H1 (cell line): ENCODE measurements at regions not wholly inside any gene's neighbourhood (a gene's known extent, or its start where the extent isn't known, plus 50 kb on each side); places are given as distances from the start of the nearest gene placed in this dataset.

Experiments
- ASH2L ChIP-seq: fragments of 200-600, 300-600 bp; sonication (generic); IDR thresholded peaks from one replicate; pipeline ENCODE4 v1.7.1; 2017; ENCODE audit warnings: low read length
- BRCA1 ChIP-seq: IDR thresholded peaks from 2 replicates; pipeline ENCODE4 v1.6.1; 2012; ENCODE audit warnings: low read depth, low read length, improper control_type of control experiment
- CREB1 ChIP-seq: IDR thresholded peaks from 2 replicates; pipeline ENCODE4 v1.6.1; 2012; ENCODE audit warnings: inconsistent platforms
- CTCF ChIP-seq, 3 experiments: IDR thresholded peaks; 1 replicate in 2 of 3; 2 replicates in 1 of 3; pipeline versions ENCODE4 v1.5.1 to v1.6.1; 2011; ENCODE audit warnings: low read length in 3 of 3, mild to moderate bottlenecking in 3 of 3, inconsistent platforms in 2 of 3, low read depth in 1 of 3, moderate library complexity in 1 of 3; ENCODE audit not compliant: insufficient read depth in 1 of 3; ENCODE audit errors: control extremely low read depth in 1 of 3
- KDM1A ChIP-seq: fragments of 200-600, 300-600 bp; sonication (generic); IDR thresholded peaks from 2 replicates; pipeline ENCODE4 v1.7.1; 2016; ENCODE audit warnings: mild to moderate bottlenecking, low read length, borderline replicate concordance
- POLR2A ChIP-seq, 2 experiments: IDR thresholded peaks; 1 replicate in 1 of 2; 2 replicates in 1 of 2; pipeline ENCODE4 v1.6.1; 2011; ENCODE audit warnings: low read depth in 2 of 2, low read length in 2 of 2, mild to moderate bottlenecking in 2 of 2; ENCODE audit errors: control extremely low read depth in 1 of 2
- POLR2AphosphoS5 ChIP-seq: IDR thresholded peaks from 2 replicates; pipeline ENCODE4 v1.6.1; 2011; ENCODE audit warnings: low read depth, low read length
- SP2 ChIP-seq: IDR thresholded peaks from 2 replicates; pipeline ENCODE4 v1.6.1; 2012; ENCODE audit warnings: mild to moderate bottlenecking, low read length, inconsistent platforms
- ZNF274 ChIP-seq: IDR thresholded peaks from 2 replicates; pipeline ENCODE4 v1.7.0; 2012; ENCODE audit warnings: low read length, borderline replicate concordance; ENCODE audit errors: extremely low read depth

- TF ChIP-seq CREB1 (no peak), SP2 (no peak), ASH2L (no peak), POLR2AphosphoS5 (no peak), ZNF274 (no peak), CTCF (IDR thresholded peaks at IDR 0.05; ENCODE audit: control extremely low read depth in 1 of 3, insufficient read depth in 1 of 3, low read depth in 1 of 3, low read length in 3 of 3) (no peak), BRCA1 (no peak), POLR2A (IDR thresholded peaks at IDR 0.05; ENCODE audit: control extremely low read depth in 1 of 2, low read depth in 2 of 2, low read length in 2 of 2) (no peak), KDM1A (no peak)
Measured at GRCh38 chr5:56282951-56283350, 49.8 kb upstream of the ANKRD55 start.
